ENCODE measurements at regions not wholly inside any gene's neighbourhood (a gene's known extent, or its start where the extent isn't known, plus 50 kb on each side); places are given as distances from the start of the nearest gene placed in this dataset.

GRCh38 chr20:11234181-11234580 is 560.4 kb upstream of the JAG1 start:
- TF ChIP-seq POLR2A (IDR thresholded peaks at IDR 0.05), result no peak
- TF ChIP-seq, protein P1, sequence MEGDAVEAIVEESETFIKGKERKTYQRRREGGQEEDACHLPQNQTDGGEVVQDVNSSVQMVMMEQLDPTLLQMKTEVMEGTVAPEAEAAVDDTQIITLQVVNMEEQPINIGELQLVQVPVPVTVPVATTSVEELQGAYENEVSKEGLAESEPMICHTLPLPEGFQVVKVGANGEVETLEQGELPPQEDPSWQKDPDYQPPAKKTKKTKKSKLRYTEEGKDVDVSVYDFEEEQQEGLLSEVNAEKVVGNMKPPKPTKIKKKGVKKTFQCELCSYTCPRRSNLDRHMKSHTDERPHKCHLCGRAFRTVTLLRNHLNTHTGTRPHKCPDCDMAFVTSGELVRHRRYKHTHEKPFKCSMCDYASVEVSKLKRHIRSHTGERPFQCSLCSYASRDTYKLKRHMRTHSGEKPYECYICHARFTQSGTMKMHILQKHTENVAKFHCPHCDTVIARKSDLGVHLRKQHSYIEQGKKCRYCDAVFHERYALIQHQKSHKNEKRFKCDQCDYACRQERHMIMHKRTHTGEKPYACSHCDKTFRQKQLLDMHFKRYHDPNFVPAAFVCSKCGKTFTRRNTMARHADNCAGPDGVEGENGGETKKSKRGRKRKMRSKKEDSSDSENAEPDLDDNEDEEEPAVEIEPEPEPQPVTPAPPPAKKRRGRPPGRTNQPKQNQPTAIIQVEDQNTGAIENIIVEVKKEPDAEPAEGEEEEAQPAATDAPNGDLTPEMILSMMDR (IDR thresholded peaks at IDR 0.05), result no peak
